ENCODE measurements at regions not wholly inside any gene's neighbourhood (a gene's known extent, or its start where the extent isn't known, plus 50 kb on each side); places are given as distances from the start of the nearest gene placed in this dataset.

DNA sequence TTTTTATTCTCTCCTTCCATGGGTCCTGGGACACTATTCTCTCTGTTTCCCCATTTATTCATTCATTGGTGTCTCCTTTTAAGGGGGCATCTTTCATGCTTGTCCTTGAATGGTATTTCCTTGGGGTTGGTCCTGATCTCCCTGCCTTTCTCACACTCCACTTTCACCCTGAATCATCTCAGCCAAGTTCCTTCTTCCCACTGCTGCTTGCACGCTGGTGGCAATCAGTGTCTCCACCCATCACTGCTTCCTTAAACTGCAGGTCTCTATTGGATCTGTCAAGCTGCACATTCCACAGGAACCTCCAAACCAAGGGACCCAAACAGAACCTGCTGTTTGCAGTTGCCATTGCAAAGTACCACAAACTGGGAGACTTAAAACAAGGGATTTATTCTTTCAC, 89.3 kb upstream of the SDK2 start:
- intact Hi-C loops (cut with DNase I; ENCODE audit: low total_unique reads) = no loop called here
- Histone ChIP-seq H3K4me1 (no peaks in the 10 kb centered on the region), H3K27me3 (no peaks in the 10 kb centered on the region), H3K27ac (no peak overlapping the region), H3K36me3 (ENCODE audit: low read depth, missing control alignments) (no peaks in the 10 kb centered on the region), H3K9me3 (no peaks in the 10 kb centered on the region), H3K4me3 (no peak overlapping the region)
- TF ChIP-seq, protein P1, sequence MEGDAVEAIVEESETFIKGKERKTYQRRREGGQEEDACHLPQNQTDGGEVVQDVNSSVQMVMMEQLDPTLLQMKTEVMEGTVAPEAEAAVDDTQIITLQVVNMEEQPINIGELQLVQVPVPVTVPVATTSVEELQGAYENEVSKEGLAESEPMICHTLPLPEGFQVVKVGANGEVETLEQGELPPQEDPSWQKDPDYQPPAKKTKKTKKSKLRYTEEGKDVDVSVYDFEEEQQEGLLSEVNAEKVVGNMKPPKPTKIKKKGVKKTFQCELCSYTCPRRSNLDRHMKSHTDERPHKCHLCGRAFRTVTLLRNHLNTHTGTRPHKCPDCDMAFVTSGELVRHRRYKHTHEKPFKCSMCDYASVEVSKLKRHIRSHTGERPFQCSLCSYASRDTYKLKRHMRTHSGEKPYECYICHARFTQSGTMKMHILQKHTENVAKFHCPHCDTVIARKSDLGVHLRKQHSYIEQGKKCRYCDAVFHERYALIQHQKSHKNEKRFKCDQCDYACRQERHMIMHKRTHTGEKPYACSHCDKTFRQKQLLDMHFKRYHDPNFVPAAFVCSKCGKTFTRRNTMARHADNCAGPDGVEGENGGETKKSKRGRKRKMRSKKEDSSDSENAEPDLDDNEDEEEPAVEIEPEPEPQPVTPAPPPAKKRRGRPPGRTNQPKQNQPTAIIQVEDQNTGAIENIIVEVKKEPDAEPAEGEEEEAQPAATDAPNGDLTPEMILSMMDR (IDR thresholded peaks at IDR 0.05) = no peak
- DNase-seq = no peak
- 63 to 84% methylated on average over 1 of the region's 1 CpG for WGBS, 2 donors

DNA sequence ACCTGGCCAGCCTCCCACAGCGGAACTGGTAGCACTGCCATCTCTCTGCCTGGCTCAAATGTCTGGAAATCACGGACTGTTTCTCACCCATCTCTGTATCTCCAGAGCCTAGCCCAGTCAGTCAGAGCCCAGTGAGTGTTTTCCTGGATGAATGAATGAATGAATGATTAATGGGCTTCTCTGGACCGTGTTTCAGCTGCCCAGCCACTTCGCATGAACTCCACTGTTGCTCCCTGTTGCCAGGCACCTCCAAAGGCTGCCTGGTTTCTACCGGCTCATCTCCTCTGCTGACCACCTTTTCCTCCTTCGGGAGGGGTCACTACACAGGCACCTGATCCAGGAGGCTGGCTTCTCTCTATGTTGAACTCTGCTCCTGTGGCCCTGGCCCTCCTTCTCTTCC, 91.0 kb upstream of the SDK2 start:
- H3K4me3 ChIP-seq = no peak overlapping the region
- TF ChIP-seq, protein P1 (IDR thresholded peaks at IDR 0.05) = no peak
- no peak for TF ChIP-seq POLR2A (IDR thresholded peaks at IDR 0.05)
- H3K27ac ChIP-seq = no peak overlapping the region
- no peaks in the 10 kb centered on the region for H3K27me3 ChIP-seq
- DNase-seq = no peak
- no peaks in the 10 kb centered on the region for H3K4me1 ChIP-seq
- intact Hi-C loops (cut with DNase I; ENCODE audit: low total_unique reads) = no loop called here
- no peaks in the 10 kb centered on the region for H3K9me3 ChIP-seq
- WGBS, 2 donors = 73 to 84% methylated on average over 6 of the region's 6 CpGs
- H3K36me3 ChIP-seq (ENCODE audit: low read depth, missing control alignments) = no peaks in the 10 kb centered on the region

DNA sequence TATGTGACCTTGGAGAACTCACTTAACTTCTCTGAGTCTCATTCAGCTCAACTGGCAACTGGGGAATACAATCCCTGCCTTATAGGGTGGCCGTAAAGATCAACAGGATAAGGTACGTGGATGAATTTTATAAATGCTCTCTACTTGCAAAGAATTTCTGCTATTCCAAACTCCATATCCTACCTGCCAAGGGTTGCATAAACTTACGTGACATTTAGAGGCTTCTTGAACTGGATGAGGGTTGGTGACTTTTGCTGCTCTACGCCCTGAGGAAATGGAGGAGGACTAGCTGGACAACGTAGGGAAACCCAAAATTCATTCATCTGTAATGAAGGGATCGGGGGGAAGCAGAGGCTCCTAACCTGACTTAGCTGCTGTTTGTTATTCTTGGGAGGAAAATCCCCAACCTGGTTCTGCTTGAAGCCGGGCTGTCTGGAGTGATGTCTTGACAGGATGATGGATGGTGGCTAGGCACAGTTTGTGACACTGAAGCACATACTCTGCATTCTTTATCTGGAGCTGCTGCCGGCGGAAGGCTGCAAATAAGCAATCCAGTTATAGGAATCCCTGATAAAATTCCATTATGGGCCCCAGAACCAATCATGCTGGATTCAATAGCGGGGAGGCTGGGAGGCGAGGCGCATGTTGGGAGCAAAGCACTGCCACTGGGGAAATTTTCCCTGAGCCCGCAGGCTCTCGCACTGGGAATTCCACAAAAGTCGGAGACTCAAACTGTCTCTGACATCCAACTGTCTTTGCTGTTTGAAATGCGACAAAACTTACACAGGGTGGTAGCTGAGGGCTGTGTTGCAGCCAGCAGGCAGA, 94.7 kb upstream of the SDK2 start:
- no peak for DNase-seq
- no peak overlapping the region for H3K27ac ChIP-seq
- intact Hi-C loops (cut with DNase I; ENCODE audit: low total_unique reads) = no loop called here
- H3K36me3 ChIP-seq (ENCODE audit: low read depth, missing control alignments) = no peaks in the 10 kb centered on the region
- no peaks in the 10 kb centered on the region for H3K4me1 ChIP-seq
- H3K4me3 ChIP-seq = no peak overlapping the region
- no peaks in the 10 kb centered on the region for H3K9me3 ChIP-seq
- TF ChIP-seq, protein P1 (IDR thresholded peaks at IDR 0.05) = no peak
- TF ChIP-seq POLR2A (IDR thresholded peaks at IDR 0.05) = no peak
- no peaks in the 10 kb centered on the region for H3K27me3 ChIP-seq
- 49 to 62% methylated on average over 16 of the region's 16 CpGs for WGBS, 2 donors

DNA sequence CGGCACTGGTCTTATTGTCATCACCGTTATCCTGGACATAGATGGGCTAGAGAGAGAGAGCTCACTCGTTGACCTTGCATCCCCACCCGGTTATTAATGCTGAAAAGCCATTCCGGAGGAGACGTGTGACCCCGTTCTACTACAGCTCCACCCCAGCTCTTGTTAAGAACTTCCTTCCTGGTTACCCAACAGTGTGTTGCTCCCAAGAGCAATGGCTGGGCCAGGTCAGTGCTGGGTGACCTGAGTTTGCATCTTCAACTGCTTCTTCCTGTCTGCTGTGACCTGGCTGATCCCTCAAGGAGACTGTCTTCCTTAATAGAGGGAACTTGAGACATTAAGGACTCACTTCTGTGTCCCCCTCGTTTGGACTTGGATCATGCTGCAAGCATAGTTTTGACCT, 96.1 kb upstream of the SDK2 start:
- no peak for DNase-seq
- 75 to 91% methylated on average over 7 to 8 of the region's 8 CpGs for WGBS, 2 donors
- no peaks in the 10 kb centered on the region for H3K36me3 ChIP-seq (ENCODE audit: low read depth, missing control alignments)

More for the DNA sequence above, 96.1 kb upstream of the SDK2 start:
- intact Hi-C loops (cut with DNase I; ENCODE audit: low total_unique reads) = no loop called here
- Histone ChIP-seq H3K4me1 (no peaks in the 10 kb centered on the region), H3K27me3 (no peaks in the 10 kb centered on the region), H3K27ac (no peak overlapping the region), H3K4me3 (no peak overlapping the region), H3K9me3 (no peaks in the 10 kb centered on the region)
- TF ChIP-seq, protein P1 (IDR thresholded peaks at IDR 0.05) = no peak
- TF ChIP-seq POLR2A (IDR thresholded peaks at IDR 0.05) = no peak

Measured in testis (tissue), 2 donors.